ENCODE measurements at regions not wholly inside any gene's neighbourhood (a gene's known extent, or its start where the extent isn't known, plus 50 kb on each side); places are given as distances from the start of the nearest gene placed in this dataset.

GRCh38 chr15:29922191-29922590, 99.9 kb upstream of the TJP1 start:
- TF ChIP-seq E2F1 (CRISPR knock-in tag; IDR thresholded peaks at IDR 0.05) (no peak), ARID4B (CRISPR knock-in tag; IDR thresholded peaks at IDR 0.05; ENCODE audit: borderline replicate concordance) (no peak), CREB1 (CRISPR knock-in tag; IDR thresholded peaks at IDR 0.05) (no peak), TEAD4 (CRISPR knock-in tag; IDR thresholded peaks at IDR 0.05) (no peak), HMGXB4 (CRISPR knock-in tag; IDR thresholded peaks at IDR 0.05) (no peak), CTCF (IDR thresholded peaks at IDR 0.05) (no peak), TCF7 (CRISPR knock-in tag; IDR thresholded peaks at IDR 0.05; ENCODE audit: low read depth) (no peak), FOXP1 (CRISPR knock-in tag; IDR thresholded peaks at IDR 0.05; ENCODE audit: borderline replicate concordance) (no peak), FOXP4 (CRISPR knock-in tag; IDR thresholded peaks at IDR 0.05) (no peak), USF1 (CRISPR knock-in tag; IDR thresholded peaks at IDR 0.05) (no peak), FOXK1 (CRISPR knock-in tag; IDR thresholded peaks at IDR 0.05) (no peak)

All from WTC11 (cell line).